Esophagus muscularis mucosa (tissue), 3 donors: ENCODE measurements at regions not wholly inside any gene's neighbourhood (a gene's known extent, or its start where the extent isn't known, plus 50 kb on each side); places are given as distances from the start of the nearest gene placed in this dataset.

Experiments
- CTCF ChIP-seq, 3 experiments: fragments of 200-600 bp in 2 of 3; fragments of 450-650 bp in 1 of 3; sonication (generic) in 2 of 3; IDR thresholded peaks; one replicate each; pipeline ENCODE4 v1.5.1; 2017 to 2019; ENCODE audit warnings: antibody characterized with exemption in 3 of 3, mild to moderate bottlenecking in 2 of 3, moderate library complexity in 1 of 3
- POLR2A ChIP-seq: fragments of 450-650 bp; IDR thresholded peaks from one replicate; pipeline ENCODE4 v1.6.1; 2017; ENCODE audit warnings: antibody characterized with exemption, moderate library complexity, mild to moderate bottlenecking, low read depth
- POLR2AphosphoS5 ChIP-seq, 2 donors: sonication (generic); formaldehyde crosslinking; IDR thresholded peaks; one replicate each; pipeline ENCODE4 v1.6.1; 2017; ENCODE audit warnings: antibody characterized with exemption in 2 of 2

DNA sequence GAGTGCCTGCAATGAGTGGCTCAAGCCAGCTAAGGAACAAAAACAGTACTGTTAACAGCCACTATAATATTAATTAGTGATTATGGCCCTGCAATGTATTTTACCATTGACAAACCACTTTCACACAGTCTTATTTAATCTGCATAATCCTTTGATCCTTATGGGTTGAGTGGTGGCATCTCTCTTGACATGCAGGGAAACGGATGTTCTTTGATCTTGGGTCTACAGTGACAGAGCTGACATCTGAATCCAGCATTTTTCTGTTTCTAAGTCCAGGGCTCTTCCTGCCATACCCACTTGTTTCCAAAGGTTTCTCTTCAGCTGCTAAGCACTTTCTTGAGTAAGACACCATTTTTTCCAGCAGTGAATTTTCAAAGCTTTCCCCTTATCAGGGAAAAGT lies 277.7 kb upstream of the ROPN1 start:
- TF ChIP-seq CTCF (IDR thresholded peaks at IDR 0.05) (no peak), POLR2A (no peak), POLR2AphosphoS5 (IDR thresholded peaks at IDR 0.05) (no peak)
